ENCODE measurements at regions not wholly inside any gene's neighbourhood (a gene's known extent, or its start where the extent isn't known, plus 50 kb on each side); places are given as distances from the start of the nearest gene placed in this dataset.

GRCh38 chr4:120434756-120435155 is 368.1 kb upstream of the MAD2L1 start:
- H3K4me3 Mint-ChIP-seq, result no peak overlapping the region
- H3K27ac Mint-ChIP-seq, result no peak overlapping the region
- POLR2A ChIA-PET, result no interaction called here
- H3K9me3 Mint-ChIP-seq, result no peaks in the 10 kb centered on the region
- TF ChIP-seq CTCF (IDR thresholded peaks at IDR 0.05), result no peak
- CTCF ChIA-PET, result no interaction called here
- intact Hi-C loops (cut with DNase I, micrococcal nuclease), result no loop called here
- ATAC-seq (ENCODE audit: poor library complexity) (no peak), DNase-seq (no peak)
- no peaks in the 10 kb centered on the region for H3K27me3 ChIP-seq (ENCODE audit: control insufficient read depth in 1 of 2, insufficient read depth in 2 of 2, low read length in 2 of 2)
- H3K36me3 ChIP-seq (ENCODE audit: insufficient read depth, low read length), result no peaks in the 10 kb centered on the region
- H3K4me1 ChIP-seq (ENCODE audit: insufficient read depth, low read length), result no peaks in the 10 kb centered on the region
- H3K9me3 ChIP-seq (ENCODE audit: control insufficient read depth in 1 of 2, insufficient read depth in 1 of 2, low read length in 2 of 2), result no peaks in the 10 kb centered on the region
- no peaks in the 10 kb centered on the region for H3K36me3 Mint-ChIP-seq (ENCODE audit: low read depth)
- no peaks in the 10 kb centered on the region for H3K27me3 Mint-ChIP-seq
- no peak overlapping the region for H3K4me3 ChIP-seq (ENCODE audit: low read length)
- no peaks in the 10 kb centered on the region for H3K4me1 Mint-ChIP-seq (ENCODE audit: low read depth)
- H3K27ac ChIP-seq (ENCODE audit: low read depth in 1 of 2, low read length in 2 of 2), result no peak overlapping the region

GRCh38 chr4:120432301-120432860 is 365.7 kb upstream of the MAD2L1 start:
- no peaks in the 10 kb centered on the region for H3K9me3 ChIP-seq (ENCODE audit: control insufficient read depth in 1 of 2, insufficient read depth in 1 of 2, low read length in 2 of 2)
- H3K36me3 Mint-ChIP-seq (ENCODE audit: low read depth), result no peaks in the 10 kb centered on the region
- H3K4me3 ChIP-seq (ENCODE audit: low read length), result no peak overlapping the region
- no peak overlapping the region for H3K4me3 Mint-ChIP-seq
- H3K36me3 ChIP-seq (ENCODE audit: insufficient read depth, low read length), result no peaks in the 10 kb centered on the region
- H3K27ac ChIP-seq (ENCODE audit: low read depth in 1 of 2, low read length in 2 of 2), result no peak overlapping the region
- no peak for TF ChIP-seq CTCF (IDR thresholded peaks at IDR 0.05)
- no peaks in the 10 kb centered on the region for H3K27me3 Mint-ChIP-seq
- H3K27ac Mint-ChIP-seq, result no peak overlapping the region
- ChIA-PET CTCF (no interaction called here), POLR2A (no interaction called here)
- H3K4me1 Mint-ChIP-seq (ENCODE audit: low read depth), result no peaks in the 10 kb centered on the region
- no peaks in the 10 kb centered on the region for H3K9me3 Mint-ChIP-seq
- H3K4me1 ChIP-seq (ENCODE audit: insufficient read depth, low read length), result no peaks in the 10 kb centered on the region
- no peaks in the 10 kb centered on the region for H3K27me3 ChIP-seq (ENCODE audit: control insufficient read depth in 1 of 2, insufficient read depth in 2 of 2, low read length in 2 of 2)
- ATAC-seq (ENCODE audit: poor library complexity) (no peak), DNase-seq (no peak)
- intact Hi-C loops (cut with DNase I, micrococcal nuclease), result no loop called here

- ChIA-PET POLR2A (no interaction called here), CTCF (no interaction called here)
- Histone ChIP-seq H3K9me3 (ENCODE audit: control insufficient read depth in 1 of 2, insufficient read depth in 1 of 2, low read length in 2 of 2) (no peaks in the 10 kb centered on the region), H3K4me1 (ENCODE audit: insufficient read depth, low read length) (no peaks in the 10 kb centered on the region), H3K4me3 (ENCODE audit: low read length) (no peak overlapping the region), H3K27me3 (ENCODE audit: control insufficient read depth in 1 of 2, insufficient read depth in 2 of 2, low read length in 2 of 2) (no peaks in the 10 kb centered on the region), H3K27ac (ENCODE audit: low read depth in 1 of 2, low read length in 2 of 2) (no peak overlapping the region), H3K36me3 (ENCODE audit: insufficient read depth, low read length) (no peaks in the 10 kb centered on the region)
- Mint-ChIP-seq H3K27me3 (no peaks in the 10 kb centered on the region), H3K9me3 (no peaks in the 10 kb centered on the region), H3K4me3 (no peak overlapping the region), H3K27ac (no peak overlapping the region), H3K4me1 (ENCODE audit: low read depth) (no peaks in the 10 kb centered on the region), H3K36me3 (ENCODE audit: low read depth) (no peaks in the 10 kb centered on the region)
- no peak for TF ChIP-seq CTCF (IDR thresholded peaks at IDR 0.05)
- DNase-seq, result no peak
- intact Hi-C loops (cut with DNase I, micrococcal nuclease), result no loop called here
- no peak for ATAC-seq (ENCODE audit: poor library complexity)
These were observed 364.5 kb upstream of the MAD2L1 start for GRCh38 chr4:120431180-120431579.
